HG03439 (cell line): ENCODE measurements at regions not wholly inside any gene's neighbourhood (a gene's known extent, or its start where the extent isn't known, plus 50 kb on each side); places are given as distances from the start of the nearest gene placed in this dataset.

Source experiments
- ATAC-seq: cut with Tn5 transposase; IDR thresholded peaks from one replicate; pipeline ENCODE4 v1.9.1; 2021; ENCODE audit warnings: mild to moderate bottlenecking, moderate library complexity; ENCODE audit not compliant: unreplicated experiment

- no peak for ATAC-seq
These were observed 186.1 kb downstream of the HERPUD2 start for GRCh38 chr7:35508623-35509400.

DNA sequence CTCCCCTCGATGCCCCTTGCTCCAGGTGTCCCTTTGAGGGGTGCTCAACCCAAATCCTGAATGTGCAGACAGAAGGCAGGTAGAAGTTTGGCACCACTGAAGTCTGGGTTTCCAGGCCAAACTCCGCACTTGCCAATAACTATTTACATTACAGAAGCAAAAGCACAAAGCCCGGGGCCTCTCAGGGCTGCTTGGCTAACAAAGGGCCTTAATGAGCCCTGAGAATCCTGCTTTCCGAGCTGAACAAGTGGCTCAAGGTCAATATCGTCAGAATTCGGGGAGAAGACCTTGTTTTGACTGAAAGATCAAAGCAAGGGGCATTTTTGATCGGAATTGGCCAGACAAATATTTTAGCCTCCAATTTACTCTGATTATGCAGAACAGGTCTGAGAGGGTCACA, 189.9 kb downstream of the HERPUD2 start:
- ATAC-seq = no peak

DNA sequence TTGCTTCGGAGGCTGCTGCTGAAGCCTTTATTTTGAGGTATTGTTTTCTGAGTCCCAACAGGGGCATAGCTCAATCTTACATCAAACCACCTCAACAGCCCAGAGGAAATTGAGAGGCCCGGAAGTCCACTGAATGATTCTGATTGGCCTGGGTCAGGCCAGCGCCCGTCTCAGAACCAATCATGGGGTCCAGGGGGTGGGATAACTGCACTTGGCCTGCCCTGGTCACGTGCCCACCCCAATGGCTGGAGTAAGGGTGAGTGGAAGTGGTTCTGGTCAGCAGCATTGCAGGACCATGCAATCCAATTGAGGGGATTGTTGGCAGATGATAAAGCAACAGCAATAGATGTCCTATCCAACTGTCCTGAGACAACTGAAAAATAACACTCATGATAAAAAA, 190.6 kb downstream of the HERPUD2 start:
- ATAC-seq = no peak

DNA sequence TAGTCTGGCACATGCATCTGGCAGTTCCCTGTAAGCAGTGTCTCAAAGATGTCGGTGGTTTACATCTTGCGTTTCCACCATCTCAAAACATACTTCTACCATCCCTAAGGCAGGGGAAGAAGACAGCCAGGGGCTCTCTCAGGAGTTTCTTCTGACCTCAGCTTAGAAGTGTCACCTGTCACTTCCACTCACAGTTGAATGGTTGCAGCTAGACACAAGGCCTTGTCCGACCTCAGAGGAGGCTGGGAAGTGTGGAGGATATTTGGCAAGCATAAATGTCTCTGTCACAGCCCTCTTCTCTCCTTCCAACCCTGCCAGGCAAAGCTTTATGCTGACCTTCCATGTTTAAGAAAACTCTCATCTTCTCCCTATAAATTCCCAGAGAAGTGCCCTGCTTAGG, 193.3 kb downstream of the HERPUD2 start:
- ATAC-seq = no peak

GRCh38 chr7:35499226-35499625, 195.7 kb downstream of the HERPUD2 start:
- no peak for ATAC-seq

DNA sequence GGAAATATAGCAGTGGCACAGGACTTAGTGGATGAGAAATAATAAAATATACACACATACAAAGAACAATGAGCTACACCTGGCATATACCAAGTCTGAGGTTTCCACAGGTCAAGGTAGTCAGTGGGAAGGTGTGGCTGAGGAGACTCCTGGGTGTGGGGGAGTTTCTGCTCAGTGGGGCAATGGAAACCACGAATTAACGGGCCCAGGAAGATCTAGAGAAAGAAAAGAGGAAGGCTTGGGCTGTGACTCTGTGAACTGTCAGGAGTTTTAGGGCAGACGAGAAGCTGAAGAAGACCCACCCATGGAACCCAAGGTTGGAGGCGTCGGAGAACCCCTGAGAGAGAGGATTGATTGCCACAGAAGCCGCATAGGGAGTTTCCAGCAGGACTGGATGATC, 196.5 kb downstream of the HERPUD2 start:
- no peak for ATAC-seq

GRCh38 chr7:35495844-35496243, 199.1 kb downstream of the HERPUD2 start:
- no peak for ATAC-seq

GRCh38 chr7:35495377-35495776, 199.6 kb downstream of the HERPUD2 start:
- ATAC-seq = no peak

DNA sequence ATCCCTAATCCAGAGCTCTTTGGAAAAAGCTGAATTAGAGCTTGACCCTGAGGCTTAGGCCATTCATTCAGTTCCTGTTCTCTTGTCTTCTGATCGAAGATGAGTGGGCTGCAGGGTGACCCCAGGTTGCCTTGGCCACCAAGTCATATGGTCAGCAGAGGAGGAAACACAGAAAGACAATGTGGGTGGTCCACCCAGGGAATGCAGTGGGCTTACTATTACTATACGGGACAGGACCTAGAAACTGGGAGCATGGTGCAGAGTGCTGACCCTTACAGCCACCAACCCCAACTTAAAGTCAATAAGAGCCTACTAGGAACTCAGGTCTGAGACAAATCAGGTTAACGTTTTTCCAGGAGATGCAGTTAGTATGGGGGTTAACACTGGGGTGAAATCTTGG, 200.5 kb downstream of the HERPUD2 start:
- no peak for ATAC-seq

GRCh38 chr7:35492451-35493175, 202.3 kb downstream of the HERPUD2 start:
- ATAC-seq = no peak

GRCh38 chr7:35491233-35491632, 203.7 kb downstream of the HERPUD2 start:
- no peak for ATAC-seq

GRCh38 chr7:35487841-35488240, 207.1 kb downstream of the HERPUD2 start:
- ATAC-seq = no peak

DNA sequence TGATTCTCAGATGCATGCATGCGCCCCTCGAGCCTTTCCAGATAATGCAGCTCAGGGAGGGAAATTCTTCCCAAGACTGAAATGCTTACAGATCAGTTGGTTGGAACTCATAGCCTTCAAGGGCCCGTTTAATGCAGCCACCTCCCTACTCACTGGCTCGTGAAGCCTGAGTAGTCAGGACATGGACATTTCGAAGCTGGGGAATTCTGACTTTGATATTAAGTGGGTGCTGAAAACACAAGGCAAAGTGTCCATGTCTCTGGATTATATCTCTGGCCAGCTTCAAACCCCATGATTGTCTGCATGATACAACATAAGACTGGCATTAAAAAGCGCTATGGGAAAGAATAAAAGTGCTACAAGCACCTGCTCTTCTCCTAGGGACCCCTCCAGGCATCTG, 207.5 kb downstream of the HERPUD2 start:
- no peak for ATAC-seq

GRCh38 chr7:35485436-35485835, 209.5 kb downstream of the HERPUD2 start:
- no peak for ATAC-seq

DNA sequence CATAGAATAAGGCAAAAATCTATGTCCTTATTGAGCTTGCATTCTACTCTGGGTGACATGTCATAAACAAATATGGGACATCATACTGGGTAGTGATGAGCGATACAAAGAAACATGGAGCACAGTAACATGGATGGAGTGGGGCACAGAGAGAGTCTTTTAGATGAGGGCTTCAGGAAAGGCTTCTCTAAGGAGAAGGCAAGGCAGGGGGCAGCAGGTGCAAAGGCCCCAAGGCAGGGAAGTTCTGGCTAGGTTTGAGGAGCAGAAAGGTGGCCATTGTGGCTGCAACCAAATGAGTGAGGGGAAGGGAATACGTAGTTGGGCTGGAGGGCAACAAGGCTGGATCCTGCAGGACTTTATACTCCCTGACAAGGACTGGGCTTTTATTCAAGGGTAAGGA, 211.4 kb downstream of the HERPUD2 start:
- ATAC-seq = no peak

DNA sequence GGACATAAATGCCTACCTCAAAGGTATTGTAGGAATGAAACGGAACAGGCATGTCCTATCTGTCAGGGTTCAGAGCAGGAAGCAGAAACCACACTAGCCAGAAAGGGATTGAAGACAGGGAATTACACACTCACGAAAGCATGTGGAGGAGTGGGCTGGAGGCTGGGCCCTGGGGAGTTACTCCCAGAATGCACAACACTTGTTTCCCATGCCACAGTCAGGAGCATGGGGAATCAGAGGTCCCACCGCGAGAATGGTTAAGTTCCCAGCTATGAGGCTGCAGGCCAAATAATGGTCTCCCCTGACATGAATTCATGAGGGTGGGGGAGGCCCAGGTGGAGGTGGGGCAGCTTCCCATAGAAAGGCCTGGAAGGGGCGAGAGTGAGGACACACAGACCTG, 212.7 kb downstream of the HERPUD2 start:
- no peak for ATAC-seq

- ATAC-seq = no peak
These were observed 214.1 kb downstream of the HERPUD2 start for GRCh38 chr7:35480806-35481205.

DNA sequence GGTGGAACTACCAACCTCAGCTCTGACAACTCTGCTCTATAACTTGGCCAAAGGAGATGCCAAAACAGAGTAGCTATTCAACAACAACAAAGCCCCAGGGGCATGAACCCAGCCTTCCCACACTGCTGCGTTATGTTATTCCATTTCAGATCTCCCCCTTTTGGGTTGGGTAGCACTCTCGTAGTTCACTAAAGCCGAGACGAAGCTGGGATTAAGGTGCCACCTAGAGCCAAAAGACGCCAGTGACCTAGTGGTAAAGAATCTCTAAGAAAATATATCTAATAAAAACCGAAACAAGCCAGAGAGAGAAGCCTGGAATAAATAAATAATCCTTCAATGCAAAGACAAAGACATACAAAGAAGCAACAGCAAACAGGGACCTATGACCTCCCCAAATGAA, 217.3 kb downstream of the HERPUD2 start:
- no peak for ATAC-seq

- no peak for ATAC-seq
These were observed 220.2 kb upstream of the TBX20 start for GRCh38 chr7:35474100-35474499.

GRCh38 chr7:35468606-35469005, 214.7 kb upstream of the TBX20 start:
- ATAC-seq = no peak

- ATAC-seq = no peak
These were observed 213.6 kb upstream of the TBX20 start for GRCh38 chr7:35467456-35467978.

DNA sequence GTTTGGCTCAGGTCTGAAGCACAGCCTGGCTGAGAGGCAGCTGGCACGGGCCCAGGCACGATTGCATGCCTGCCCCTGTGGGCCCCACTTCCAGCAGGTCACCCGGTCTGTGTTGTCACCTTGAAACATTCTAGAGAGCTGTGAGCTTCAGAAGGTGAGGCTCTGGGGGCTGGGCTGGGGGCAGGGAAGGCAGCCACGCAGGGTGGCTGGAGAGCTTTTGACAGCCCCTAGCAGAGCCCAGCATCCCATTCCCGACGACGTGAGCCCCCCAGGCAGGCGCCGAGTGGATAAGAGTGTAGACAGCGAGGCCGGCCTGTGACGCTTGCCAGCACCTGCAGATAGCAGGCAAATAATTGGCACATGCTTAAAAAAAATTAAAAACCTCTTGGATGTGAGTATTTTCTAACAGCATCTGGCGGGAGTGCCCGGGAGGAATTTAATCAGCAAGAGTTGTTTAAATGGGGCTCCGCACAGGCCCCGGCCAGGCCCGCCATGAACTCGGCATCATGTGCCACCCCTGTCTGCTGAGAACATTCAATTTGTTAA, 212.0 kb upstream of the TBX20 start:
- no peak for ATAC-seq
